ENCODE measurements at regions not wholly inside any gene's neighbourhood (a gene's known extent, or its start where the extent isn't known, plus 50 kb on each side); places are given as distances from the start of the nearest gene placed in this dataset.

- TF ChIP-seq, protein P1, sequence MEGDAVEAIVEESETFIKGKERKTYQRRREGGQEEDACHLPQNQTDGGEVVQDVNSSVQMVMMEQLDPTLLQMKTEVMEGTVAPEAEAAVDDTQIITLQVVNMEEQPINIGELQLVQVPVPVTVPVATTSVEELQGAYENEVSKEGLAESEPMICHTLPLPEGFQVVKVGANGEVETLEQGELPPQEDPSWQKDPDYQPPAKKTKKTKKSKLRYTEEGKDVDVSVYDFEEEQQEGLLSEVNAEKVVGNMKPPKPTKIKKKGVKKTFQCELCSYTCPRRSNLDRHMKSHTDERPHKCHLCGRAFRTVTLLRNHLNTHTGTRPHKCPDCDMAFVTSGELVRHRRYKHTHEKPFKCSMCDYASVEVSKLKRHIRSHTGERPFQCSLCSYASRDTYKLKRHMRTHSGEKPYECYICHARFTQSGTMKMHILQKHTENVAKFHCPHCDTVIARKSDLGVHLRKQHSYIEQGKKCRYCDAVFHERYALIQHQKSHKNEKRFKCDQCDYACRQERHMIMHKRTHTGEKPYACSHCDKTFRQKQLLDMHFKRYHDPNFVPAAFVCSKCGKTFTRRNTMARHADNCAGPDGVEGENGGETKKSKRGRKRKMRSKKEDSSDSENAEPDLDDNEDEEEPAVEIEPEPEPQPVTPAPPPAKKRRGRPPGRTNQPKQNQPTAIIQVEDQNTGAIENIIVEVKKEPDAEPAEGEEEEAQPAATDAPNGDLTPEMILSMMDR (IDR thresholded peaks at IDR 0.05; ENCODE audit: borderline replicate concordance, extremely low read depth, low read length, poor library complexity, severe bottlenecking): no peak
- TF ChIP-seq EZH2 (IDR thresholded peaks at IDR 0.05; ENCODE audit: borderline replicate concordance, low read depth, low read length, severe bottlenecking): no peak
Observed at GRCh38 chr6:133583907-133584427, 304.9 kb upstream of the TCF21 start.

Measured in DND-41 (cell line).